ENCODE measurements at regions not wholly inside any gene's neighbourhood (a gene's known extent, or its start where the extent isn't known, plus 50 kb on each side); places are given as distances from the start of the nearest gene placed in this dataset.

- Histone ChIP-seq H3K27me3 (ENCODE audit: insufficient read depth, low read length, poor library complexity, severe bottlenecking) (no peaks in the 10 kb centered on the region), H4K20me1 (ENCODE audit: insufficient read depth, low read length, poor library complexity, severe bottlenecking) (no peaks in the 10 kb centered on the region), H3K36me3 (ENCODE audit: insufficient read depth, low read length) (no peaks in the 10 kb centered on the region), H3K9me2 (replicated peaks; ENCODE audit: low read depth, low read length) (no peaks in the 10 kb centered on the region), H3K4me1 (ENCODE audit: insufficient read depth, low read length, poor library complexity, severe bottlenecking) (no peaks in the 10 kb centered on the region), H3K4me2 (ENCODE audit: low read depth, low read length, poor library complexity, severe bottlenecking) (no peak overlapping the region), H3K4me3 (ENCODE audit: low read length, poor library complexity, severe bottlenecking) (no peak overlapping the region), H2AFZ (ENCODE audit: low read length) (no peak overlapping the region), H3K9ac (ENCODE audit: low read depth, low read length, poor library complexity, severe bottlenecking) (no peak overlapping the region), H3K79me2 (ENCODE audit: insufficient read depth, low read length) (no peaks in the 10 kb centered on the region), H3F3A (ENCODE audit: low read depth) (no peaks in the 10 kb centered on the region), H3K9me3 (ENCODE audit: insufficient read depth, low read depth, low read length) (no peaks in the 10 kb centered on the region)
- no peak for TF ChIP-seq EZH2phosphoT487 (IDR thresholded peaks at IDR 0.05; ENCODE audit: borderline replicate concordance)
- TF ChIP-seq CTCF (conservative IDR thresholded peaks at IDR 0.05; ENCODE audit: low read length), result no peak
These were observed 101.5 kb upstream of the DSEL start for GRCh38 chr18:67618061-67618460.

GRCh38 chr18:67615876-67616275, 99.4 kb upstream of the DSEL start:
- no peaks in the 10 kb centered on the region for H3K9me2 ChIP-seq (replicated peaks; ENCODE audit: low read depth, low read length)
- TF ChIP-seq CTCF (conservative IDR thresholded peaks at IDR 0.05; ENCODE audit: low read length), result no peak
- no peak for TF ChIP-seq EZH2phosphoT487 (IDR thresholded peaks at IDR 0.05; ENCODE audit: borderline replicate concordance)

GRCh38 chr18:67613731-67614130, 97.2 kb upstream of the DSEL start:
- Histone ChIP-seq H2AFZ (ENCODE audit: low read length) (no peak overlapping the region), H3K4me3 (ENCODE audit: low read length, poor library complexity, severe bottlenecking) (no peak overlapping the region), H3F3A (ENCODE audit: low read depth) (no peaks in the 10 kb centered on the region), H3K36me3 (ENCODE audit: insufficient read depth, low read length) (no peaks in the 10 kb centered on the region), H3K9me2 (replicated peaks; ENCODE audit: low read depth, low read length) (no peaks in the 10 kb centered on the region), H3K27me3 (ENCODE audit: insufficient read depth, low read length, poor library complexity, severe bottlenecking) (no peaks in the 10 kb centered on the region), H3K9ac (ENCODE audit: low read depth, low read length, poor library complexity, severe bottlenecking) (no peak overlapping the region), H3K4me2 (ENCODE audit: low read depth, low read length, poor library complexity, severe bottlenecking) (no peak overlapping the region), H3K4me1 (ENCODE audit: insufficient read depth, low read length, poor library complexity, severe bottlenecking) (no peaks in the 10 kb centered on the region), H3K79me2 (ENCODE audit: insufficient read depth, low read length) (no peaks in the 10 kb centered on the region), H3K9me3 (ENCODE audit: insufficient read depth, low read depth, low read length) (no peaks in the 10 kb centered on the region), H4K20me1 (ENCODE audit: insufficient read depth, low read length, poor library complexity, severe bottlenecking) (no peaks in the 10 kb centered on the region)
- no peak for TF ChIP-seq CTCF (conservative IDR thresholded peaks at IDR 0.05; ENCODE audit: low read length)
- no peak for TF ChIP-seq EZH2phosphoT487 (IDR thresholded peaks at IDR 0.05; ENCODE audit: borderline replicate concordance)

More at GRCh38 chr18:67615876-67616275, 99.4 kb upstream of the DSEL start:
- Histone ChIP-seq H3K27me3 (ENCODE audit: insufficient read depth, low read length, poor library complexity, severe bottlenecking) (no peaks in the 10 kb centered on the region), H3K9ac (ENCODE audit: low read depth, low read length, poor library complexity, severe bottlenecking) (no peak overlapping the region), H2AFZ (ENCODE audit: low read length) (no peak overlapping the region), H3K36me3 (ENCODE audit: insufficient read depth, low read length) (no peaks in the 10 kb centered on the region), H3K79me2 (ENCODE audit: insufficient read depth, low read length) (no peaks in the 10 kb centered on the region), H3F3A (ENCODE audit: low read depth) (no peaks in the 10 kb centered on the region), H3K4me2 (ENCODE audit: low read depth, low read length, poor library complexity, severe bottlenecking) (no peak overlapping the region), H3K9me3 (ENCODE audit: insufficient read depth, low read depth, low read length) (no peaks in the 10 kb centered on the region), H3K4me3 (ENCODE audit: low read length, poor library complexity, severe bottlenecking) (no peak overlapping the region), H3K4me1 (ENCODE audit: insufficient read depth, low read length, poor library complexity, severe bottlenecking) (no peaks in the 10 kb centered on the region), H4K20me1 (ENCODE audit: insufficient read depth, low read length, poor library complexity, severe bottlenecking) (no peaks in the 10 kb centered on the region)
